ENCODE measurements at regions not wholly inside any gene's neighbourhood (a gene's known extent, or its start where the extent isn't known, plus 50 kb on each side); places are given as distances from the start of the nearest gene placed in this dataset.

DNA sequence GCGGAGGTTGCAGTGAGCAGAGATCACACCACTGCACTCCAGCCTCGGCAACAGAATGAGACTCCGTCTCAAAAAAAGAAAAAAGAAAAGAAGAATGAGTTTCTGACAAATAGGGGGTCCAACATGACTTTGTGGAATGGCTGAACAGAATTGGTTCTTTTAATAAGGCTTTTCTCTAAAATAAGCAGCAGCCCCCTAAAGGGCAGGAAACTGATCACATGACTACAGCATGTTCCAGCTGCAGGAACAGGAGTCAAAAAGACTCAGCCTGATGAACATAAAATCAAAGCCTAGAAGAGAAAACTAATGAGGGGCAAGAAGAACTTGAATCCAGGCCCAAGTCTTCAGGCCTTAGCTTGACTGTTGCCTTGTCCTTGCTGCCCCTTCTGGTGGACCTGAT is 89.7 kb upstream of the ARRDC4 start:
- no peak overlapping the region for H3K4me3 ChIP-seq (ENCODE audit: low read depth, poor library complexity, severe bottlenecking)
- DNase-seq (ENCODE audit: low spot score in 2 of 2): no peak
- intact Hi-C loops (cut with DNase I; ENCODE audit: low total_unique reads): no loop called here
- WGBS, 2 donors: 88 to 90% methylated on average over 3 of the region's 3 CpGs
- TF ChIP-seq, protein P1, sequence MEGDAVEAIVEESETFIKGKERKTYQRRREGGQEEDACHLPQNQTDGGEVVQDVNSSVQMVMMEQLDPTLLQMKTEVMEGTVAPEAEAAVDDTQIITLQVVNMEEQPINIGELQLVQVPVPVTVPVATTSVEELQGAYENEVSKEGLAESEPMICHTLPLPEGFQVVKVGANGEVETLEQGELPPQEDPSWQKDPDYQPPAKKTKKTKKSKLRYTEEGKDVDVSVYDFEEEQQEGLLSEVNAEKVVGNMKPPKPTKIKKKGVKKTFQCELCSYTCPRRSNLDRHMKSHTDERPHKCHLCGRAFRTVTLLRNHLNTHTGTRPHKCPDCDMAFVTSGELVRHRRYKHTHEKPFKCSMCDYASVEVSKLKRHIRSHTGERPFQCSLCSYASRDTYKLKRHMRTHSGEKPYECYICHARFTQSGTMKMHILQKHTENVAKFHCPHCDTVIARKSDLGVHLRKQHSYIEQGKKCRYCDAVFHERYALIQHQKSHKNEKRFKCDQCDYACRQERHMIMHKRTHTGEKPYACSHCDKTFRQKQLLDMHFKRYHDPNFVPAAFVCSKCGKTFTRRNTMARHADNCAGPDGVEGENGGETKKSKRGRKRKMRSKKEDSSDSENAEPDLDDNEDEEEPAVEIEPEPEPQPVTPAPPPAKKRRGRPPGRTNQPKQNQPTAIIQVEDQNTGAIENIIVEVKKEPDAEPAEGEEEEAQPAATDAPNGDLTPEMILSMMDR (IDR thresholded peaks at IDR 0.05): no peak
- no peak for TF ChIP-seq POLR2A (IDR thresholded peaks at IDR 0.05)

DNA sequence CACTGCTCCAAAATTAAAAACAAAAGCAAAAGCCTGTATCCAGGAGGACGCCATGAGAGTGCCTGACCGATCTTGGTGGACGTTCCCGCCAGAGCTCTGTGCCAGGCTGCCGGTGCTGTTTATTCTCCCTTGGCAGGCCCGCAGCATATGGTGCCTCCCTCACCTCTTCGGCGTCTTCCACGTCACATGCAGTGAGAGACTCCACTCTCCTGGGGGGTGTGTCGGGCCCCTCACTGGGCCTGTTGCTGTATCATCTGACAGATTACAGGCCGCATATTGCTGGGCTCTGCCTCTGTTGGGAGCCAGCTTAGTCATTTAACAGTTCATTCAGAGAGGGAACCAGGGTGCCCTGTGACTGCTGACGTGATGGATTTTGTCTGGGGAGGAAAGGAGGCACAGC is 86.4 kb upstream of the ARRDC4 start:
- H3K4me3 ChIP-seq (ENCODE audit: low read depth, poor library complexity, severe bottlenecking): no peak overlapping the region
- no peak for TF ChIP-seq POLR2A (IDR thresholded peaks at IDR 0.05)
- TF ChIP-seq, protein P1 (IDR thresholded peaks at IDR 0.05): no peak
- no peak for DNase-seq (ENCODE audit: low spot score in 2 of 2)
- intact Hi-C loops (cut with DNase I; ENCODE audit: low total_unique reads): no loop called here
- 78 to 89% methylated on average over 11 to 12 of the region's 12 CpGs for WGBS, 2 donors

DNA sequence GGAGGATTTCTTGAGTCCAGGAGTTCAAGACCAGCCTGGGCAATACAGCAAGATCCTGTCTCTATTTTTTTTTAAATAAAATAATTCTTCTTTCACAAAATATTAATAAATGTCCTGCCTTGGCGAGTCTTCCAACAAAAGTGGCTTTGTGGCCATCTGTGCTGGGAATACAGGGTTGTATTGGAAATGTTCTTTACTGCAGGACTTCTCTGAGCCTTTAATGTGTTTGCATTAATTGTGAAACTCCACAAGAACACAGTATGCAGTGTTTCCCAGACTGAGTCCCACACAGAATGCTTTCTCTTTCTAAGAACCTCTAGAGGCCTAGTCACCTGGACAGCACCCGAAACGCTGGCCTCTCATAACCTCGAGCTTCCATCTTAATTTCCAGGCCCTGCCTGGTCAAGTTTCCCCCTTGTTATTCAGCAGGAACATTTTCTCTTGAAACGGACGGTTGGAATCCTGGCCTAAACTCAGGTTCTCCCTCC is 85.4 kb upstream of the ARRDC4 start:
- H3K4me3 ChIP-seq (ENCODE audit: low read depth, poor library complexity, severe bottlenecking): no peak overlapping the region
- TF ChIP-seq, protein P1 (IDR thresholded peaks at IDR 0.05): no peak
- TF ChIP-seq POLR2A (IDR thresholded peaks at IDR 0.05): no peak
- DNase-seq (ENCODE audit: low spot score in 2 of 2): no peak
- intact Hi-C loops (cut with DNase I; ENCODE audit: low total_unique reads): no loop called here
- WGBS, 2 donors: 65 to 71% methylated on average over 6 of the region's 6 CpGs

DNA sequence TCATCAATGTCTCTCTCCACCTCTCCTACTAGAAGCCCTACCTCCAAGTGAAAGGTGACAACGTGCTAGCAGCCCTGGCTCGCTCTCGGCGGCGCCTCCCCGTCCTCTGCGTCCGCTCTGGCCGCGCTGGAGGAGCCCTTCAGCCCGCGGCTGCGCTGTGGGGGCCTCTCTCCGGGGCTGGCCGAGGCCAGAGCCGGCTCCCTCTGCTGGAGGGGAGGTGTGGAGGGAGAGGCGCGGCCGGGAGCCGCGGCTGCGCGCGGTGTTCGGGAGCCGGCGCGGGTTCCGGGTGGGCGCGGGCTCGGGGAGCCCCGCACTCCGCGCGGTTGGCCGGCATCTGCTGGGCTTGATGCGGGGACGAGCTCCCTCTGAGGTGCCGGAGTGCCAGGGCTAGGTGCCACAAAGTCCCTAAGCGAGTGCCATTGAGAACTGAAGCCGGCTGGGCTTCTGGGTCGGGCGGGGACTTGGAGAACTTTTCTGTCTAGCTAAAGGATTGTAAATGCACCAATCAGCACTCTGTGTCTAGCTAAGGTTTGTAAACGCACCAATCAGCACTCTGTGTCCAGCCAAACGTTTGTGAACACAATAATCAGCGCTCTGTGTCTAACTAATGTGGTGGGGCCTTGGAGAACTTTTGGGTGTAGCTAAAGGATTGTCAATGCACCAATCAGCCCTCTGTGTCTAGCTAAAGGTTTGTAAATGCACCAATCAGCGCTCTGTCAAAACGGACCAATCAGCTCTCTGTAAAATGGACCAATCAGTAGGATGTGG is 84.8 kb upstream of the ARRDC4 start:
- no peak for DNase-seq (ENCODE audit: low spot score in 2 of 2)
- intact Hi-C loops (cut with DNase I; ENCODE audit: low total_unique reads): no loop called here
- 58 to 73% methylated on average over 43 to 48 of the region's 49 CpGs for WGBS, 2 donors
- no peak overlapping the region for H3K4me3 ChIP-seq (ENCODE audit: low read depth, poor library complexity, severe bottlenecking)
- TF ChIP-seq, protein P1 (IDR thresholded peaks at IDR 0.05): no peak
- no peak for TF ChIP-seq POLR2A (IDR thresholded peaks at IDR 0.05)

DNA sequence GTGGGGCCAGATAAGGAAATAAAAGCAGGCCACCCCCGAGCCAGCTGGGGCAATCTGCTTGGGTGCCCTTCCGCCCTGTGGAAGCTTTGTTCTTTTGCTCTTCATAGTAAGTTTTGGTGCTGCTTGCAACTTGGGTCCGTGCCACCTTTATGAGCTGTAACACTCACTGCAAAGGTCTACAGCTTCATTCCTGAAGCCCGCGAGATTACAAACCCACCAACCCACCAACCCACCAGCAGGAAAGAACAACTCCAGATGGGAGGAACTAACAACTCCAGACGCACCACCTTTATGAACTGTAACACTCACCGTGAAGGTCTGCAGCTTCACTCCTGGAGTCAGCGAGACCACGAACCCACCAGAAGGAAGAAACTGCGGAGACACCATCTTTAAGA is 84.2 kb upstream of the ARRDC4 start:
- TF ChIP-seq, protein P1 (IDR thresholded peaks at IDR 0.05): no peak
- TF ChIP-seq POLR2A (IDR thresholded peaks at IDR 0.05): no peak
- intact Hi-C loops (cut with DNase I; ENCODE audit: low total_unique reads): no loop called here
- H3K4me3 ChIP-seq (ENCODE audit: low read depth, poor library complexity, severe bottlenecking): no peak overlapping the region
- DNase-seq (ENCODE audit: low spot score in 2 of 2): no peak
- 83 to 87% methylated on average over 10 of the region's 10 CpGs for WGBS, 2 donors
